Iris pigment epithelial cell (primary cell): ENCODE measurements at regions not wholly inside any gene's neighbourhood (a gene's known extent, or its start where the extent isn't known, plus 50 kb on each side); places are given as distances from the start of the nearest gene placed in this dataset.
"Not testable (repeated sequence)": the region's sequence is repeated elsewhere in the genome, so short reads cannot be mapped to it uniquely, and the experiment has no call there.

Source experiments
- DNase-seq: peaks from one replicate; pipeline ENCODE4 v3.0.0-alpha.2; 2011; ENCODE audit warnings: low read depth

DNA sequence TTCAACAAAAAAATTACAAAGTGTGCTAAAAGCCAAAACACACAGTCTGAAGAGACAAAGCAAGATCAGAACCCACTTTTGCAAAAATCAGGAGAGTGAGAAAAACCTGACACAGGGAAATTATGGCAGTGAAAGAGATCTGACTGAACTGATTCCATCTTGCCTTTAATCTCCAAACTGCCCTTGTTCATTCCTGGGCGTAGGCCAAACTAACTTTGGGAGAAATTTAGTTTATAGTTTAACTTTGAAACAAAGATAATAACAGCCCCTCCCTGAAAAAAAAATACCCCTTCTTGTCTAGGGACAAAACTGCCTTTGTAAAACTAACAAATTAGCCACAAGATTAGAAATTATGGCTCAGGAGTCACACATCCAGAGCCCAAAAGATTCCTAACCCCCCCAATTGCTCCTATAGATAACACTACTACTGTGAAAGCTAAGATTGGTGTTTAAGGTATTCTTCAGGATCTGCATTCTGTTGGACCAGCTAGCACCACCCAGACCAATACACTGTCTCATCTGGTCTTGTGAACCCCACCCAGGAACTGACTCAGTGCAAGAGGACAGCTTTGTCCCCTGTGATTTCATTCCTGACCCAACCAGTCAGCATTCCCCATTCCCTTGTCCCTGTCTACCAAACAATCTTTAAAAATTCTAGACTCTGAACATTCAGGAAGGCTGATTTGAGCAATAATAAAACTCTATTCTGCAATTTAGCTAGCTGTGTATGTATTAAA is 226.1 kb upstream of the SH3BP4 start:
- no peak for DNase-seq

DNA sequence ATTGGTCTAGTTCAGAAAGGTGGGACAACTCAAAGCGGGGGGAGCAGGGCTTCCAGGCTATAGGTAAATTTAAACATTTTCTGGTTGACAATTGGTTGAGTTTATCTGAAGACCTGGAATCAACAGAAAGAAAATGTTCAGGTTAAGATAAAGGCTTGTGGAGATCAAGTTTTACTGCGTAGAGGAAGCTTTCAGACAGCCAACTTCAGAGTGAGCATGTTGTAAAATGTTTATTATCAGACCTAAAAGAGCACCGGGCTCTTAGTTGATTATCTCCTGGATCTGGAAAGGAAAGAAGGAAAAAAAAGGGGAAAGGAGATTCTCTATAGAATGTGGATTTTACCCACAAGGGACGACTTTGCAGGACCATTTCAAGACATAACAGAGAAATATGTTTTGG is 227.0 kb upstream of the SH3BP4 start:
- DNase-seq: no peak

DNA sequence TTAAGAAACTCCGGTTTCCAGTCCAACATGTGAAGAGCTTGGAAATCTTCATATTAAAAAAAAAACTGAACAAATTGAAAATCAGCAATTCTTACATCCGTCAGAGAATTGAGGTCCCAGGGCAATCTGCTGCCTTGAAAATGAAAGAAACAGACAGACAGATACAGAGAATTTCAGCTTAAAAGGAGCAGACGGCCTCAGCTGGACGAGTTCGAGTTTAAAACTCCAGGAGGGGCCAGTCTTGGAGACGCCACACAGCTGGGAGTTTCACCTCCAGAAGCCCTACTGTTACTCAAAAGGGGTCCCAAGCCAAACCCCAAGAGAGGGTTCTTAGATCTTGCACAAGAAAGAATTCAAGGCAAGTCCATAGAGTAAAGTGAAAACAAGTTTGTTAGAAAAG is 226.5 kb upstream of the ARL4C start:
- no peak for DNase-seq

DNA sequence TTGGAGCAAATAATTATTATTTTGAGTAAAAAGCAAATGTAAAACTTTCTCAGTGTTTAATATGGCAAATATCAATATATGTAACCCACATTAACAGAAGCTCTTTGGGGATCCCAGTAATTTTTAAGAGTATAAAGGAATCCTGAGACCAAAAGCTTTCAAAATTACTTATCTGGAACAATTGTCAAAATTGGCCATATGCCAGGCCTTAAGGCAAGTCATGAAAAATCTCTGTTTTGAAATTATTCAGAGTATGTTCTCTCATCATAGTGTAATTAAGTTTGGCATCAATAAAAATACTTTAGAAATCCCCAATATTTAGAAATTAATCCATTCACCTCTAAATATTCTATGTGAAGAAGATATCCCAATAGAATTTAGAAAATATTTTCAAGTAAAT is 225.3 kb upstream of the ARL4C start:
- DNase-seq: peak; percentile 32

DNA sequence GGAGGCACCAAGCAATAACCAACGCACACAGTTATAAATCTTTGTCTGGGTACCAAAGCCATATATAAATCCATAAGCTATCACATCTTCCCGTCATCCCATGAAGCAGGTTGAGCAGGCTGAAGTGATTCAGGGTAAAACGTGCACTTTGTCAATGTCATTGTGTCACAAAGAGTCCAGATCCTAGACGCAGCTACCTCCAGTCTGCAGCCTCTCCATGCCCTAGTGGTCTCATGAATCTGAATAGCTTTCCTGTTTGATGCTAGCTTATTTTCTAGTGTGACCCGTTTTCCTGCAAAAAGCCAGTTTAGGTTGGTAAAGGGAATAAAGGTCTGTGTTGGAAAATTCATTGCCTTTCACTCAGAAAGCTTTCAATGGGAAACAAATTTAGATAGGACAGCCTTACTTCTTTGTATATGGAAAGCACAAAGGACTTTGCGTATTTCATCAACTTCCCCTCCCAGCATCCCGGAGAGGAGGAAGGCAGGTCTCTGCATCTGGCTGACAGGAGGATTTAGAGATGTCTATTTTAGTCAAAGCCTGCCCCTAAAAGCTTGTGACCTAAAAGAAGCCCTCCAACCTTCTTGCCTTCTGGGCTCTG is 222.3 kb upstream of the ARL4C start:
- DNase-seq: no peak

DNA sequence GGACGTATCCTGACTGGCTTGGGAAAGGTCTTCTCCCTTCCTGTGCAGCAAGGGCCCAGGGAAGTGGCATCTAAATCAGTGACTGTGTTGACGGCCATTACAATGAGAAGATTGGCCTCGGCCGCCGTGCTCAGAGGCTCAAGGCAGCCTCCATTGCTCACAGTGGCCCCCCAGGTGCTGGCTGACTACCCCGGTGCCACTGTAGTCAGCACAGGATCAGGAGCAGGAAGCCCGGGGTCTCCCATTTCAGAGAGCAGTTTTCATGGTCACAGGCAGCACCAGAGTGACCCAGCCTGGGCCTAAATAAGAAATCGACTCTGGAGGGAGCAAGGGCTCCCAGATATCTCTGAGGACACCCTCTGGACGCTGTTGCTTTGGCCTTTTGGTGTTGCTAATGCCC is 219.4 kb upstream of the ARL4C start:
- DNase-seq: no peak

DNA sequence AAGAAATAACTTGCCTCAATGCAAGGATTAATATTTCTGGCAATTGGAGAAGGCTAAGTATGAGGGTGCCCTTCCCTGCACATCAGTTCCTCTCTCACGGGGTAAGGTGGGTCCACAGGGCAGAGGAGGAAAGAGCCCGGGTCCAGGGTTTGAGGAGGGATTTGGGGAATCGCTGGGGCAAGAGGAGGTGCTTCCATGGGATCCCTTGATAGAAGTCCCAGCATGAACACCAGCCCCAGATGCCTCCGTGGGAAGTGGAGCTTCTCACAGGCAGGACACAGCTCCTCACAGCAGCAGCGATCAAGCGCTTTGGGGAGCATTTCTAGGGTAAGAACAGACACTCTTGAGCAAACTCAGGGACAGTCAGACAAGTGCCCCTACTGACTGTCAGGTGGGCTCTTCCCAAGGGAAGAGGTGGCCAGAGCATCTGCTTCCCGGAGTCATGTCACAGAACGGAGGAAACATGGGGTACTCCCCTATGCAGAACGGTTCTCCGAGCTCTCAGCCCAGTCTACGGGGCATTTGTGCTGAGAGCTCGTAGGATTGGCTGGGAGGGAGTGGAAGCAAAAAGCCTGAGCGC is 218.9 kb upstream of the ARL4C start:
- no peak for DNase-seq

DNA sequence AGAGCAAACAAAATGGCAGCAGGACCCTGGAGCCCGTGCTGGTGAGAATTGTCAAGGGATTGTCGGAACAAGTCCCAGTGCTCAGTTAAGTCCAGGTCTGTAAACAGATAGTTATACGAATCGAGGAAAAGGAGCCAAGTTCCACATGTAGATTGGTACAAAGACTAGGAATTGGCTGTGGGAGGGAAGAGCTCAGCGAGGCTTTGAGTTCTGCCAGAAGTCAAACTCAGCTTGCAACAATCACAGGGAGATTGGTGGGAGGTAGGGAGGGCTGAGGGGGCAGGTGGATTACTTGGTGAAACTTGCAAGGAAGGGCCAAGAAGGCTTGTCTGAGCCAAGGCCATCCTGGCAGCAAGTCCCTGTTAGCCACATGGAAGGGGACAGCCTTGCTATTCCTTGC is 217.8 kb upstream of the ARL4C start:
- DNase-seq: no peak

DNA sequence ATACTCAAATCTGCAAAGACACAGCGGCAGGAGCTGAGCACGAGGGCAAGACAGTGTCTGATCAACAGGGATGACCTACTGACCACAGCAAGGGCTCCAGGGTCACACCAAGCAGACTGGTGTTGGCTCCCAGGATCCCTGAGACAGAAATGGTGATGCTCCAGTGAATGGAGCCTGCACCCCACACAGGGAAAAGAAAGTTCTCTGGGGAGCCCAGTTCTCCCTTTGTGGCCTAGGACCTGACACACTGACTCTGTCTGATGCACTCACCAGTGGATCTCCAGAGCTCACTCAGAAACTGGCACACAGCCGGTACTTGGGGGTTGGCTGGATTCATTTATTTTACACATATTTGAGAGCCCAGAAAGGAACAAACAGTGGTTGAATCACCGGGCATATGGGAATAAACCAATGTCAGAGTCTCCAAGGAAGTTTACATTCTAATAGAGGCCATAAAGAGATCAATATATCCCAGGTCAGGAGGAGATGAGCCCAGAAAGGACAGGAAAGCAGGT is 215.6 kb upstream of the ARL4C start:
- DNase-seq: no peak

DNA sequence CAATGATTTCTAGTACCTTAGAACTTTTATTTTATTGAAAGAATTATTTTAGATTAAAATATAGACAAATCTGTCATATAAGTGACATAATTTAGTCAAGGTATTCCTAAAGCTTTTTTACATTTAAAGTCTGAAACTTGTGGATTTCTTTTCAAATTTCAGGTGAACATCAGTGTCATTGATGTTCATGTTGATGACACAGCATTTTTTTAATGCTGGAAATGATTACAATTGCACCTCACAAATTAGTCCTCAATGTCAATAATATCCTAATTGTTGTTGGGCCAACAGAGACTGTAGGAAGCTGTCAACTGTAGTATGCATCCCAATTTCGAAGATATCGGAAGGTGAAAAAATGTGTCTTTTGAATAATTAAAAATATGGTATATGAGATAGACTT is 214.4 kb upstream of the ARL4C start:
- no peak for DNase-seq

DNA sequence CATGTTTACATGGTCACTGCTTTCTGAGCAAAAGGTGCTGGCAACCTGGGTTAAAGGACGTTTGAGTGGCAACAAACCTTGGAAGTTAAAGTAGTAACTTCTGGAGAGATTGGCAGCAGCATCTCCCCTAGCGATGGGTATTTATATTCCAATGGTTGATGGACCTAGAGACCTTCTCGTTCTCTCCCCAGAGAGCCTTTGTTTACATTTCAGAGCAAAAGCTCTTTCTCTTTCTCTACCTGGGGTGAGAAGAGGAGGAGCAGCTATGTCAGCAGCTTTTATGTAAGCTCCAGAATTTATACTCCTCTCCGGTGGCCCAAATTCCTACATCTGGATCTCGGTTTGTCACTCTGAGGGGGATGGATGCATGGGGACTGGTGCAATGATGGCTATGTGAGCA is 213.7 kb upstream of the ARL4C start:
- DNase-seq: no peak

DNA sequence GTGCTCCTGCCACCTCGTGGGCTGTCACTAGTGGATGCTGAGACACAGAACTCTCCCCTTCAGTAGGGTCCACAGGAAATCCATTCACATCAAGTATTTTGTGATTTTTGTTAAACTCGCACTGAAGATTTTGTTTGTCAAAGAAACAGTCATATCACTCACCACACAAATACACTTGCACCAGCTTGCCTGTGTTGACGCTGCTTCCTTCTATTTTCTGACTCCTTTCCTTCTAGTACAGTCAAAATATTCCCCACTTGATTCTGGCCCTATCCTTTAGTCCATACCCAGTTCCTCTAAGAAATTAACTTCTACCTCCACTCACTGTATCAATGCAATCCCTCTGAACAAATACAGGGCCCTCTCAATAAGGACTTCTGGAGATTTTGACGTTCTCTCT is 213.2 kb upstream of the ARL4C start:
- no peak for DNase-seq

DNA sequence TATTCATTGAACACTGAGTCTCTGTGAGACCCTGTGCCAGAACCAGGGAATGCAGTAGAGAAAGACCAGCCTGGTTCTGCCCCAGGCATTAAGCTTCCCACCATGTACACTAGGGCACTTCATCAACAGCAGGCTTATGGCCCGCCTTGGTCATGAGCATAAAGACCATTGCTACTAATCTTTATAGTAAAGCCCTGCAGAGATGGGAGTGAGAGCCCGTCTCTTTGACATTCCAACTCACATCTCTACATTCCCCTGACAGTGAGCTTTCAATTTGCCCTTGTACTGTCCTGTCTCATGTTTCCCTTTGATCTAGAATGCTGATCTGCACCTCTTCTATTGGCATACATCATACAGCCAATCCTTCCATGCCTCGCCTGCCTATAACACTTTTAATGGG is 211.8 kb upstream of the ARL4C start:
- no peak for DNase-seq

DNA sequence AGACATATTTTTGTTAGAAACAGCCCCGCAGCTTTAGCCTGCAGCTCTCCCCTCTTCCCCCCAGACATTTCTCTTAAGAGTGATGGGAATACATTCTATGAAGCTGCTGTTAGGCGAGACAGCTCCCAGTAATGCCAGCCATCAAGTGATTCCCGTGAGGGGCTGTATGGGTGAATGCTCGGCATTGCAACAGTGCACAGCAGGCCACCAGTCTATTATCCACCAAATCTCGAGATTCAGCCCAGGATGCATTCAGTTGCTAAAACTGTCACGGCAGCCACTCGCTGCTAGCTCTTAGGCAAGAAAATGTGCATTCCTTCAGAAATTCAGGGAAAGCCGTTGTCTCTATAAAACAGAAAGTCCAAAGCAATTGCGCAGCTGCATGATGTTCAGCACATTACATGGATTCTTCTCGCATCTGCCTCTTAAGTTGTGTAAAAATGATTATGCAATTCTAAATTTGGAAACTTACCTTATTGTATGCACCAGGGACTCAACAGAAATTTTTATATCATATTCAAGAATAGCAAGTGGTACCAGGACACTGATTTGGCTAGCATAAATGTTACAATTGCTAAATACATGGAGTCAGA is 211.3 kb upstream of the ARL4C start:
- no peak for DNase-seq

DNA sequence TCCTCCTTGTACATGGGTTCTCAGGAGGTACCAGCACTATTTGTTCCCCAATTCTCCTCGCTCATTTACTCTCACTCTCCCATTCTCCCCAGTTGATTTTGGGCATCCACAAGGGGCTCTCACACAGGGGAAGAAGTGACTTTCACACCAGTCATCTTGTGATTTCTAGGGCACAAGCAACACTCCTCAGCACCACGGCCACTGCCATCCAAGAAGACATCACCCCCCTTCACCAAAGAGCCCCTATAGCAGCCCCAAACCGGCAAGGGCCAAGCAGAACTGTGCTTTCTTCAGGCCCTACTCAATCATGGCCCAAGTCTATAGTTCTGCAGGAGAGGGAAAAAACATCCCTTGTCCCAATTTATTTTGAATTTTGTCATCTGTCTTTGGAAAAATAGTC is 209.2 kb upstream of the ARL4C start:
- no peak for DNase-seq

DNA sequence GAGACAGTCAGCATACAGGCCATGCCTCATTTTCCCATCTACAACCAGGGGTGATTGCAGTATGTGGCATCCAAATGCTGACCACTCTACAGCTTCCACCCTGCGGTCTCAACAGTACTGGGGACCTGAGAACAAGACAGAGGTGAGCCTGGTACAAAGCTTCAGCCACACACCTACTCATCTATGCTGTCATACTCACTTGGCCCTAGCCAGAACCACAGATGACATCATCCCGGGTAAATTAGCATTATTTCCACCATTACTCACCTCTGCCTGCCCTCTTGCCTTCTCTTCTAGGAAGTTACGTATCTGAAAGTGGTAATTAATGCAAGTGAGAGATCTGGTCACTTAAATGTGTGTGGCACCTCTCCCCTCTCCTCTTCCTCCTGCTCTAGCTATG is 208.2 kb upstream of the ARL4C start:
- DNase-seq: peak; percentile 77

DNA sequence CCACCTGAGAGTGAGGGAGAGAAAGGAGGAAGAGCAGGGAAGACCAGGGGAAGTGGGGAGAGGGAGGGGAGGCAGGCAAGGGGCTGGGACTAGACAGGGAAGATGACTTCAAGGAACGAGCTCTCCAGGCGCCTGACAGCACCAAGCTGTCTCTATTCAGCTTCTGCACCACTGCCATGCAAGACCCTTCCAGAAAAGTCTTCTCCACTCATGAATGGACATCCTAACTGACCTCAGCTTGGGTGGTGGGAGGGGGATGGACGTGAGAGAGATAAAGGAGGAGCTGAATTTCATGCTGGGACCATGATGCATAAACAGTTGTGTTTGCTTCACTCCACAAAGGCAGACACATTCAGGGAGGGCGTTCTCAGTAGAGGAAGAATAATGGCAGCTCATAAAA is 206.4 kb upstream of the ARL4C start:
- DNase-seq: no peak

DNA sequence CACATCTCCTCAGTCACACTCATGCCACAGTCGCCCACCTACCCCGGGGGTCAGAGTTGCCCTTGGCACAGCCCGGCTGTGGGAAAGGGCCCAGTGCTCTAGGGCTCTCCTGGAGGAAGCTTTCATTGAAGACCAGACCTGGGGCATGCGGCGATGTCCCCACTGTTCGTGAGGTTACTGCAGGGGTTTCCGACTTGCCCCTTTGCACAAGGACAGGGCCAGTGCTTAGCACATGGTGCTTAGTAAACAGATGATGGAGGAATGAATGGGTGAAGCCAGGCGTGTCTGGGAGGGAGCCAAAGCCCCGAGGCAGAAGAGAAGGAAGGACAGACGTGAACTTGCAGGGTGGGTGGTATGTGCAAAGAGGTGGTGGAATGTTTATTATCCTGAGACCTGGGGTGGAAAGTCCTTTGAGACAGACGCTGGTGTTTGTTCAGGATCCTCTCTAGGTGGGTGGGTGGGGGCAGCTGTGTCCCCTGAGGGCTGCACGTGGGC is 205.9 kb upstream of the ARL4C start:
- DNase-seq: no peak

DNA sequence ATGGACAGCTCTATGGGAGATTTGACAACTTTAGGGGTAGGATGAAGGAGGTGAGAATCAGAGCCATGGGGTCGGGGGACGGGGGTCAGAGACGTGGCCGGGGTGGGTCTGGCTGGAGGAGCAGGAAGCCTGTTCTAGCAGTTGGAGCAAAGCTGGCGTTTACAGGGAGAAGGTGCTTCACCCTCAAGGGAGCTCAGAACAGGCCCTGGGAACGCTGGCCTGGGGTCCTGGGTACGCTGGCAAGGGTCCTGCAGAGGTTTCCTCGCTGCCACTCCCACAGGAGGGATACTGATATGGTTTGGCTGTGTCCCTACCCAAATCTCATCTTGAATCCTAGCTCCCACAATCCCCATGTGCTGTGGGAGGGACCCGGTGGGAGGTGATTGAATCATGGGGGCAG is 205.0 kb upstream of the ARL4C start:
- no peak for DNase-seq

DNA sequence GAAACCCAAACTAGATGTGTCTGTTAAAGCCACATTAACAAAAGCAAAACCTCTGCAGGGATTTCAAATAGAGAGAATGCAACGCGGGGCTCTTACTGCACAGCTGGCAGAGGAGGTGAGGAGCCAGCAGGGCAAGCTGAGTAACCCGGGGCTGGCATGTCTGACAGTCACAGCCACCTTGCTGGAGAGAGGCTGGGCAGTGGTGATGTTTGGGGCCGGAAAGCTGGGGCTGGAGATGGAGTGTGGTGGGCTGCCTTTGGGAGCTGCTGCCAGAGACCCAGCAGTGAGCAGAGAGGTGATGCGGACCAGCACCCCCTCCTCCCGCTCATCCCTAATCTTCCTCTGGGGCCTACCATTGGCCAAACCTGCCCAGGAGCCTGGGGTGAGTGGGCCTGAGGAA is 204.5 kb upstream of the ARL4C start:
- no peak for DNase-seq

DNA sequence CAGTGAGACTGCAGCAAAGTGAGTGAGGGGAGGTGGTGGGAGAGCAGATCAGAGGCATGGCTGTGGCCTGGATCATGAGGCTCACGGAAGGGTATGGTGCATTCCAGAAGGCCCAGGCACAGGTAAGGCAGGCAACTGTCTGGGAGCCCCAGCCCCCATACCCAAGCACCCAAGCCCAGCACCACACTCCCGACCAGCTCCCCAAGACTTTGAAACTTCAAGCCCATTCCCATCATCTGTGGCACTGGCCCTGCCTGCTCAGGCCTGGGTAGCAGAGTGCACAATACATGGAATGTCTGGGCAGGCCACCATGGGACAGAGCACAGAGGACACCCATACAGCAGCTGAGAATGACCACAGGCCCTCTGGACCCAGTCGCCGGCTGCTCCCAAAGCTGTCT is 202.6 kb upstream of the ARL4C start:
- DNase-seq: no peak

DNA sequence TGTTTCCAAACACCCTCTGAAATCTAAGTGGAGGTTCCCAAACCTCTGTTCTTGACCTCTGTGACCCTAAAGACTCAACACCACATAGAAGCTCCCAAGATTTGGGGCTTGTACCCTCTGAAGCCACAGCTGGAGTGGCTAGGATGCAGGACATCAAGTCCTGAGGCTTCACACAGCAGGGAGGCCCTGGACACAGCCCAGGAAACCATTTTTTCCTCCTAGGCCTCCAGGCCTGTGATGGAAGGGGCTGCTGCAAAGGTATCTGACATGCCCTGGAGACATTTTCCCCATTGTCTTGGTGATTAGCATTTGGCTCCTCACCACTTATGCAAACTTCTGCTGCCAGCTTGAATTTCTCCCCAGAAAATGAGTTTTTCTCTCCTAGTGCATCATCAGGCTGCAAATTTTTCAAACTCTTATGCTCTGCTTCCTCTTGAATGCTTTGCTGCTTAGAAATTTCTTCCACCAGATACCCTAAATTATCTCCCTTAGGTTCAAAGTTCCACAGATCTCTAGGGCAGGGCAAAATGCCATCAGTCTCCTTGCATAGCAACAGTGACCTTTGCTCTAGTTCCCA is 200.5 kb upstream of the ARL4C start:
- DNase-seq: not testable (repeated sequence)

DNA sequence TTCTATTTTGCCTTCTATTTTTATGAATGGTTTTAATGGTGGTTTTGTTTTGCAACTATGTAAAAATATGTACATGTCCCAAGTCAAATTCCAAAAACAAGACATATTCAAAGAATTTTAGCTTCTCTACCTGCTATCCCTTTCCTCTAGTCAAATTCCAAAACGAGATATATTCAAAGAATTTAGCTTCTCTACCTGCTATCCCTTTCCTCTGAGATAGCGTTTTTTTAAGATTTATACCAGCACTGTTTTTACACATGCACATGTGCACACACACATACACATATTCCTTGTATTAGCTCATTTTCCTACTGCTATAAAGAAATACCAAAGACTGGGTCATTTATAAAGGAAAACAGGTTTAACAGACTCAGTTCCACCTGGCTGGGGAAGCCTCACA is 199.1 kb upstream of the ARL4C start:
- no peak for DNase-seq
